ENCODE measurements at regions not wholly inside any gene's neighbourhood (a gene's known extent, or its start where the extent isn't known, plus 50 kb on each side); places are given as distances from the start of the nearest gene placed in this dataset.

DNA sequence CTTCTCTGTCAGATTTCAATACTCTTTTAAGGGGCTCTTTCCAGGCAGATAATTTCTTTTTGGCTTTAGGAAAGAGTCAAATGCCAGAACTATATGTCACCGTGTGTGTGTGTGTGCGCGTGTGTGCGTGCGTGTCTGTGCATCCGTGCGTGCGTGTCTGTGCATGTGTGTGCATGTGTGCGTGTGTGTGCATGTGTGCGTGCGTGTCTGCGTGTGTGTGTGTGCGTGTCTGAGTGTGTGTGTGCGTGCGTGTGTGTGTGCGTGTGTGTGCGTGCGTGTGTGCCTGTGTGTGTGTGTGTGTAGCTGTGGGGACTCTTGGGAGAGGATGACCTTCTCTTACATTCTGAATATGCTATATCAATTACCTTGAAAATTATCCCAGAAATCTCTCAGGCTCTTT is 441.6 kb downstream of the SLITRK2 start:
- H4K8ac ChIP-seq (ENCODE audit: low read depth in 2 of 2, low read length in 2 of 2): no peak overlapping the region
- no peaks in the 10 kb centered on the region for H3K4me1 ChIP-seq (ENCODE audit: control insufficient read depth, insufficient read depth, low read length)
- H3K4me3 ChIP-seq (ENCODE audit: insufficient read depth, low read depth, low read length): no peak overlapping the region
- H3K36me3 ChIP-seq (ENCODE audit: control insufficient read depth, insufficient read depth, low read length): no peaks in the 10 kb centered on the region
- no peak overlapping the region for H3K27ac ChIP-seq (ENCODE audit: insufficient read depth, low read length)
- ATAC-seq (ENCODE audit: low read depth) (no peak), DNase-seq (no peak)
- H3K9ac ChIP-seq (ENCODE audit: low read depth, low read length): no peak overlapping the region
- H3K27me3 ChIP-seq (ENCODE audit: control insufficient read depth, insufficient read depth, low read length): no peaks in the 10 kb centered on the region
- no peak overlapping the region for H3K4me2 ChIP-seq (ENCODE audit: low read depth, low read length)
- no peak overlapping the region for H2AK5ac ChIP-seq (ENCODE audit: low read depth, low read length)
- H3K18ac ChIP-seq (ENCODE audit: low read depth, low read length): no peak overlapping the region
- POLR2A ChIA-PET (ENCODE audit: unreplicated experiment): no interaction called here
- H3K23ac ChIP-seq (ENCODE audit: low read depth, low read length): no peak overlapping the region
- no peaks in the 10 kb centered on the region for H4K20me1 ChIP-seq (ENCODE audit: insufficient read depth, low read length)
- H2BK15ac ChIP-seq (ENCODE audit: low read depth, low read length): no peak overlapping the region
- H3K9me1 ChIP-seq (ENCODE audit: insufficient read depth, low read length): no peaks in the 10 kb centered on the region
- H3K14ac ChIP-seq (replicated peaks; ENCODE audit: low read depth, low read length): no peak overlapping the region
- dilution Hi-C loops (cut with HindIII; ENCODE audit: low sequenced_read_pairs, unreplicated experiment): no loop called here
- H3K79me1 ChIP-seq (ENCODE audit: low read depth in 1 of 2, low read length in 2 of 2): no peaks in the 10 kb centered on the region
- H4K5ac ChIP-seq (ENCODE audit: low read depth, low read length): no peak overlapping the region
- no CpG with 5 or more reads among the region's 18 CpGs for WGBS, 2 experiments (ENCODE audit: extremely low coverage in 2 of 2, insufficient read length in 1 of 2)
- peaks cover 2% of the 10 kb centered on the region; the same call in 1 of the 2 replicates for H3K9me3 ChIP-seq (ENCODE audit: control insufficient read depth, insufficient read depth, low read length)
- no peak overlapping the region for H3K4ac ChIP-seq (ENCODE audit: low read depth, low read length)
- in situ Hi-C loops (cut with MboI; ENCODE audit: low sequenced_read_pairs): no loop called here
- no peak overlapping the region for H2BK20ac ChIP-seq (ENCODE audit: low read depth, low read length)
- intact Hi-C loops (cut with micrococcal nuclease): no loop called here
- no peak overlapping the region for H4K91ac ChIP-seq (ENCODE audit: insufficient read depth, low read depth, low read length)
- no peak for TF ChIP-seq POLR2A (IDR thresholded peaks at IDR 0.05; ENCODE audit: low read depth, low read length)
- no peak overlapping the region for H2AFZ ChIP-seq (replicated peaks; ENCODE audit: low read length, poor library complexity)
- CTCF ChIA-PET: no interaction called here
- no peak overlapping the region for H3K56ac ChIP-seq (ENCODE audit: extremely low read depth, insufficient read depth, low read length)
- no TSS peak for BruUV-seq (replicated peaks)
- H2BK5ac ChIP-seq (ENCODE audit: low read depth, low read length, poor library complexity, severe bottlenecking): no peak overlapping the region
- no peak overlapping the region for H2AK9ac ChIP-seq (replicated peaks; ENCODE audit: low read depth, low read length, poor library complexity)
- H2BK120ac ChIP-seq (ENCODE audit: low read depth, low read length): no peak overlapping the region
